Karpas-422 (cell line): ENCODE measurements at regions not wholly inside any gene's neighbourhood (a gene's known extent, or its start where the extent isn't known, plus 50 kb on each side); places are given as distances from the start of the nearest gene placed in this dataset.

Source experiments
- DNase-seq: peaks from one replicate; pipeline ENCODE4 v3.0.0-alpha.2; 2015
- H2AFZ ChIP-seq: fragments of 200-600 bp; sonication (generic); 2 replicates; pipeline ENCODE4 v1.6.1; 2014; ENCODE audit warnings: antibody characterized with exemption, low read length, mixed read lengths
- H3K27ac ChIP-seq: fragments of 200-600 bp; sonication (generic); 2 replicates; pipeline ENCODE4 v1.5.1; 2014; ENCODE audit warnings: mild to moderate bottlenecking, low read length, moderate library complexity
- H3K27me3 ChIP-seq: fragments of 200-600 bp; sonication (generic); 2 replicates; pipeline ENCODE4 v1.6.1; 2014; ENCODE audit warnings: low read length, mixed read lengths
- H3K36me3 ChIP-seq: fragments of 200-600 bp; sonication (generic); 2 replicates; pipeline ENCODE4 v1.6.1; 2014; ENCODE audit warnings: low read length, mixed read lengths; ENCODE audit not compliant: insufficient read depth
- H3K4me1 ChIP-seq: fragments of 200-600 bp; sonication (generic); 2 replicates; pipeline ENCODE4 v1.6.1; 2014; ENCODE audit warnings: mild to moderate bottlenecking, low read length, mixed read lengths
- H3K4me2 ChIP-seq: fragments of 200-600 bp; sonication (generic); 2 replicates; pipeline ENCODE4 v1.6.1; 2014; ENCODE audit warnings: low read length, low read depth, mild to moderate bottlenecking; ENCODE audit not compliant: poor library complexity, severe bottlenecking
- H3K4me3 ChIP-seq: fragments of 200-600 bp; sonication (generic); 2 replicates; pipeline ENCODE4 v1.5.1; 2014; ENCODE audit warnings: mild to moderate bottlenecking, antibody characterized with exemption, low read length, mixed read lengths
- H3K79me2 ChIP-seq: fragments of 200-600 bp; sonication (generic); 2 replicates; pipeline ENCODE4 v1.6.1; 2014; ENCODE audit warnings: mild to moderate bottlenecking, low read length, mixed read lengths
- H3K9ac ChIP-seq: fragments of 200-600 bp; sonication (generic); 2 replicates; pipeline ENCODE4 v1.6.0; 2014; ENCODE audit warnings: low read length
- H3K9me2 ChIP-seq: fragments of 200-600 bp; sonication (generic), shearing (Covaris generic); replicated peaks from 2 replicates; pipeline ENCODE4 v1.6.0; 2014; ENCODE audit warnings: mild to moderate bottlenecking, low read length, moderate library complexity; ENCODE audit not compliant: insufficient read depth
- H3K9me3 ChIP-seq: fragments of 300-700, 200-600 bp; sonication (generic); 2 replicates; pipeline ENCODE4 v1.6.1; 2014; ENCODE audit warnings: low read length, mixed read lengths
- H4K20me1 ChIP-seq: fragments of 200-600 bp; sonication (generic); 2 replicates; pipeline ENCODE4 v1.6.1; 2014; ENCODE audit warnings: mild to moderate bottlenecking, antibody characterized with exemption, low read length, low read depth; ENCODE audit not compliant: insufficient read depth

- Histone ChIP-seq H4K20me1 (no peaks in the 10 kb centered on the region), H3K27ac (no peak overlapping the region), H3K79me2 (no peaks in the 10 kb centered on the region), H3K9ac (no peak overlapping the region), H3K27me3 (no peaks in the 10 kb centered on the region), H3K36me3 (no peaks in the 10 kb centered on the region), H3K9me2 (no peaks in the 10 kb centered on the region), H2AFZ (no peak overlapping the region), H3K9me3 (no peaks in the 10 kb centered on the region), H3K4me1 (no peaks in the 10 kb centered on the region), H3K4me2 (no peak overlapping the region), H3K4me3 (no peak overlapping the region)
- DNase-seq: no peak
Observed at GRCh38 chr6:88482465-88482864, 316.3 kb upstream of the CNR1 start.

GRCh38 chr6:88481519-88481918 is 315.4 kb upstream of the CNR1 start:
- Histone ChIP-seq H3K4me1 (no peaks in the 10 kb centered on the region), H3K9me2 (no peaks in the 10 kb centered on the region), H3K9me3 (no peaks in the 10 kb centered on the region), H2AFZ (no peak overlapping the region), H4K20me1 (no peaks in the 10 kb centered on the region), H3K4me3 (no peak overlapping the region), H3K36me3 (no peaks in the 10 kb centered on the region), H3K4me2 (no peak overlapping the region), H3K27me3 (no peaks in the 10 kb centered on the region), H3K27ac (no peak overlapping the region), H3K79me2 (no peaks in the 10 kb centered on the region), H3K9ac (no peak overlapping the region)
- no peak for DNase-seq

GRCh38 chr6:88480816-88481215 is 314.7 kb upstream of the CNR1 start:
- no peaks in the 10 kb centered on the region for H3K9me3 ChIP-seq
- DNase-seq: no peak
- no peak overlapping the region for H3K4me2 ChIP-seq
- H4K20me1 ChIP-seq: no peaks in the 10 kb centered on the region
- H3K36me3 ChIP-seq: no peaks in the 10 kb centered on the region
- no peaks in the 10 kb centered on the region for H3K79me2 ChIP-seq
- no peaks in the 10 kb centered on the region for H3K4me1 ChIP-seq
- no peak overlapping the region for H3K9ac ChIP-seq
- H3K9me2 ChIP-seq: no peaks in the 10 kb centered on the region
- H3K27me3 ChIP-seq: no peaks in the 10 kb centered on the region
- no peak overlapping the region for H3K27ac ChIP-seq
- H3K4me3 ChIP-seq: no peak overlapping the region
- H2AFZ ChIP-seq: no peak overlapping the region

GRCh38 chr6:88477413-88477812 is 311.3 kb upstream of the CNR1 start:
- H4K20me1 ChIP-seq: no peaks in the 10 kb centered on the region
- no peaks in the 10 kb centered on the region for H3K9me2 ChIP-seq
- H3K79me2 ChIP-seq: no peaks in the 10 kb centered on the region
- H3K36me3 ChIP-seq: no peaks in the 10 kb centered on the region
- no peak overlapping the region for H2AFZ ChIP-seq
- H3K4me2 ChIP-seq: no peak overlapping the region
- H3K4me3 ChIP-seq: no peak overlapping the region
- H3K4me1 ChIP-seq: no peaks in the 10 kb centered on the region
- no peak for DNase-seq
- no peak overlapping the region for H3K27ac ChIP-seq
- no peak overlapping the region for H3K9ac ChIP-seq
- H3K27me3 ChIP-seq: no peaks in the 10 kb centered on the region
- no peaks in the 10 kb centered on the region for H3K9me3 ChIP-seq

- no peak overlapping the region for H3K4me3 ChIP-seq
- no peaks in the 10 kb centered on the region for H4K20me1 ChIP-seq
- H3K36me3 ChIP-seq: no peaks in the 10 kb centered on the region
- H3K9ac ChIP-seq: no peak overlapping the region
- H3K9me3 ChIP-seq: no peaks in the 10 kb centered on the region
- H3K27ac ChIP-seq: no peak overlapping the region
- H3K27me3 ChIP-seq: no peaks in the 10 kb centered on the region
- no peaks in the 10 kb centered on the region for H3K4me1 ChIP-seq
- H3K79me2 ChIP-seq: no peaks in the 10 kb centered on the region
- H2AFZ ChIP-seq: no peak overlapping the region
- no peak overlapping the region for H3K4me2 ChIP-seq
- no peak for DNase-seq
- H3K9me2 ChIP-seq: no peaks in the 10 kb centered on the region
Observed at GRCh38 chr6:88476388-88476787, 310.2 kb upstream of the CNR1 start.

- DNase-seq: no peak
- H3K9me3 ChIP-seq: no peaks in the 10 kb centered on the region
- no peaks in the 10 kb centered on the region for H4K20me1 ChIP-seq
- H3K4me2 ChIP-seq: no peak overlapping the region
- no peak overlapping the region for H2AFZ ChIP-seq
- H3K27ac ChIP-seq: no peak overlapping the region
- H3K79me2 ChIP-seq: no peaks in the 10 kb centered on the region
- no peaks in the 10 kb centered on the region for H3K27me3 ChIP-seq
- no peaks in the 10 kb centered on the region for H3K4me1 ChIP-seq
- H3K36me3 ChIP-seq: no peaks in the 10 kb centered on the region
- no peak overlapping the region for H3K9ac ChIP-seq
- H3K9me2 ChIP-seq: no peaks in the 10 kb centered on the region
- no peak overlapping the region for H3K4me3 ChIP-seq
Observed at GRCh38 chr6:88474720-88475119, 308.6 kb upstream of the CNR1 start.

GRCh38 chr6:88473589-88473988 is 307.4 kb upstream of the CNR1 start:
- DNase-seq: no peak
- Histone ChIP-seq H3K9me2 (no peaks in the 10 kb centered on the region), H3K27ac (no peak overlapping the region), H3K27me3 (no peaks in the 10 kb centered on the region), H3K4me3 (no peak overlapping the region), H3K9me3 (no peaks in the 10 kb centered on the region), H3K36me3 (no peaks in the 10 kb centered on the region), H2AFZ (no peak overlapping the region), H3K79me2 (no peaks in the 10 kb centered on the region), H3K4me2 (no peak overlapping the region), H3K9ac (no peak overlapping the region), H4K20me1 (no peaks in the 10 kb centered on the region), H3K4me1 (no peaks in the 10 kb centered on the region)

GRCh38 chr6:88472851-88473525 is 306.8 kb upstream of the CNR1 start:
- Histone ChIP-seq H3K4me1 (no peaks in the 10 kb centered on the region), H3K9me2 (no peaks in the 10 kb centered on the region), H3K9ac (no peak overlapping the region), H3K4me3 (no peak overlapping the region), H3K27ac (no peak overlapping the region), H3K9me3 (no peaks in the 10 kb centered on the region), H2AFZ (no peak overlapping the region), H4K20me1 (no peaks in the 10 kb centered on the region), H3K4me2 (no peak overlapping the region), H3K27me3 (no peaks in the 10 kb centered on the region), H3K36me3 (no peaks in the 10 kb centered on the region), H3K79me2 (no peaks in the 10 kb centered on the region)
- DNase-seq: no peak

- Histone ChIP-seq H3K9me3 (no peaks in the 10 kb centered on the region), H4K20me1 (no peaks in the 10 kb centered on the region), H3K9ac (no peak overlapping the region), H3K4me3 (no peak overlapping the region), H3K4me2 (no peak overlapping the region), H3K4me1 (no peaks in the 10 kb centered on the region), H3K27me3 (no peaks in the 10 kb centered on the region), H3K79me2 (no peaks in the 10 kb centered on the region), H2AFZ (no peak overlapping the region), H3K9me2 (no peaks in the 10 kb centered on the region), H3K36me3 (no peaks in the 10 kb centered on the region), H3K27ac (no peak overlapping the region)
- no peak for DNase-seq
Observed at GRCh38 chr6:88459643-88460042, 293.5 kb upstream of the CNR1 start.
